HepG2 (cell line): ENCODE measurements at regions not wholly inside any gene's neighbourhood (a gene's known extent, or its start where the extent isn't known, plus 50 kb on each side); places are given as distances from the start of the nearest gene placed in this dataset.

Source experiments
- ATAC-seq: fragments of 200-7000 bp; cut with Tn5 transposase; 3 replicates; pipeline ENCODE4 v1.9.1; 2020; ENCODE audit warnings: mild to moderate bottlenecking, moderate library complexity
- BruUV-seq: library from RNA; stranded (reverse); fragments of 400-500 nt; replicated peaks from 2 replicates; lab custom pipeline; 2021; lab: Mats Ljungman, UMichigan
- CTCF ChIA-PET: fragments of 300-600 bp; formaldehyde crosslinking; extraction: SDS; loops from one replicate; lab custom pipeline; 2021; ENCODE audit warnings: low total read pairs, inconsistent platforms, low intra/inter-chr PET ratio; lab: Yijun Ruan, JAX
- POLR2A ChIA-PET: fragments of 350-600 bp; sonication (Branson Sonifier 250); formaldehyde crosslinking; loops from one replicate; lab custom pipeline; 2020; ENCODE audit warnings: antibody characterized with exemption, inconsistent platforms; lab: Yijun Ruan, JAX
- DNase-seq: peaks from one replicate; pipeline ENCODE4 v3.0.0-alpha.2; 2015; ENCODE audit warnings: low spot score
- FAIRE-seq: peaks from 3 replicates; lab custom pipeline; 2011; peaks lifted over from hg19 to GRCh38; lab: Jason Lieb, UNC
- H2AFZ ChIP-seq: one replicate; pipeline ENCODE4 v1.6.1; 2011; ENCODE audit warnings: low read length, inconsistent platforms
- H3K27ac ChIP-seq: fragments of 300-600 bp; 3 replicates; pipeline ENCODE4 v1.8.0; 2011; ENCODE audit warnings: mixed run types, mild to moderate bottlenecking, mixed read lengths, low read length, inconsistent platforms; ENCODE audit not compliant: insufficient read depth; ENCODE audit errors: extremely low read length
- H3K27me3 ChIP-seq, 2 experiments: fragments of 200-600 bp in 1 of 2; 2 replicates in 1 of 2; 3 replicates in 1 of 2; pipeline versions ENCODE4 v1.6.0 to v1.8.0; 2011; ENCODE audit warnings: low read length in 2 of 2, mild to moderate bottlenecking in 2 of 2, moderate library complexity in 2 of 2, inconsistent platforms in 1 of 2; ENCODE audit not compliant: insufficient read depth in 2 of 2, control insufficient read depth in 1 of 2
- H3K36me3 ChIP-seq, 2 experiments: fragments of 200-600 bp in 1 of 2; replicated peaks in 1 of 2; 2 replicates in 1 of 2; 3 replicates in 1 of 2; pipeline versions ENCODE4 v1.5.1 to v1.8.0; 2011; ENCODE audit warnings: low read length in 2 of 2, inconsistent platforms in 1 of 2; ENCODE audit not compliant: insufficient read depth in 2 of 2, control insufficient read depth in 1 of 2
- H3K4me1 ChIP-seq: 2 replicates; pipeline ENCODE4 v1.5.1; 2012; ENCODE audit warnings: low read length, inconsistent platforms; ENCODE audit not compliant: insufficient read depth
- H3K4me2 ChIP-seq: 2 replicates; pipeline ENCODE4 v1.6.0; 2011; ENCODE audit warnings: low read depth, low read length, inconsistent platforms
- H3K4me3 ChIP-seq, 3 experiments: fragments of 200-600 bp in 1 of 3; sonication (generic), shearing (Covaris generic) in 1 of 3; replicated peaks in 1 of 3; 2 replicates each; pipeline ENCODE4 v1.5.1; 2011 to 2016; ENCODE audit warnings: low read length in 3 of 3, inconsistent platforms in 2 of 3, low read depth in 2 of 3, mild to moderate bottlenecking in 2 of 3, control low read depth in 1 of 3, mixed read lengths in 1 of 3; ENCODE audit not compliant: insufficient read depth in 1 of 3
- H3K79me2 ChIP-seq: one replicate; pipeline ENCODE4 v1.6.1; 2011; ENCODE audit warnings: low read length, inconsistent platforms; ENCODE audit not compliant: insufficient read depth
- H3K9ac ChIP-seq: 2 replicates; pipeline ENCODE4 v1.6.0; 2011; ENCODE audit warnings: mild to moderate bottlenecking, low read depth, low read length, inconsistent platforms; ENCODE audit not compliant: insufficient read depth
- H3K9me3 ChIP-seq: 2 replicates; pipeline ENCODE4 v1.5.1; 2012; ENCODE audit warnings: mild to moderate bottlenecking, low read length
- H4K20me1 ChIP-seq: 2 replicates; pipeline ENCODE4 v1.6.0; 2011; ENCODE audit warnings: inconsistent platforms, mild to moderate bottlenecking, low read length, moderate library complexity; ENCODE audit not compliant: insufficient read depth
- AKAP8 ChIP-seq: sonication (generic); formaldehyde crosslinking; IDR thresholded peaks from 2 replicates; pipeline ENCODE4 v1.5.1; 2020; ENCODE audit warnings: mild to moderate bottlenecking, missing genetic modification reagents
- CTCF ChIP-seq: sonication (generic); formaldehyde crosslinking; IDR thresholded peaks from 2 replicates; pipeline ENCODE4 v1.5.0; 2020; ENCODE audit warnings: mild to moderate bottlenecking, missing genetic modification reagents, moderate library complexity
- ERF ChIP-seq: IDR thresholded peaks from 2 replicates; pipeline ENCODE4 v1.6.1; 2018; ENCODE audit warnings: missing biosample characterization, missing genetic modification reagents
- IRF1 ChIP-seq: sonication (generic); formaldehyde crosslinking; IDR thresholded peaks from 2 replicates; pipeline ENCODE4 v1.4.0; 2020; ENCODE audit warnings: low read depth, mild to moderate bottlenecking, missing genetic modification reagents
- KAT2B ChIP-seq: fragments of 150-350 bp; IDR thresholded peaks from 2 replicates; pipeline ENCODE4 v1.6.1; 2014; ENCODE audit warnings: low read depth, low read length, borderline replicate concordance
- KDM1A ChIP-seq: IDR thresholded peaks from 2 replicates; pipeline ENCODE4 v1.6.1; 2016; ENCODE audit warnings: missing compliant biosample characterization
- ZNF563 ChIP-seq: sonication (generic); formaldehyde crosslinking; IDR thresholded peaks from 2 replicates; pipeline ENCODE4 v1.8.0; 2022; ENCODE audit warnings: mild to moderate bottlenecking, moderate library complexity, missing genetic modification reagents
- WGBS: methylation state at CpG from one replicate; pipeline ENCODE4 v1.1.6; 2017; ENCODE audit warnings: low lambda C conversion rate; 5-methylcytosine and 5-hydroxymethylcytosine counted together
- in situ Hi-C: cut with HindIII; loops from 2 replicates; pipeline ENCODE4 v1.10.0; 2017; ENCODE audit warnings: low pct_unique_long_range_greater_than_20kb; ENCODE audit not compliant: extremely low pct_ligation_motif_present
- intact Hi-C: fragments of 100-400 bp; cut with micrococcal nuclease; formaldehyde crosslinking; loops from one replicate; pipeline ENCODE4 v1.10.0; 2022; ENCODE audit not compliant: unreplicated experiment

- CTCF ChIA-PET: no interaction called here
- no peak overlapping the region for H3K4me2 ChIP-seq
- WGBS: 17% methylated on average over 3 of the region's 3 CpGs
- H3K9me3 ChIP-seq: no peaks in the 10 kb centered on the region
- no peak overlapping the region for H3K4me3 ChIP-seq
- no peak overlapping the region for H3K9ac ChIP-seq
- H4K20me1 ChIP-seq: no peaks in the 10 kb centered on the region
- no peak for ATAC-seq
- intact Hi-C loops (no loop called here), in situ Hi-C loops (no loop called here)
- POLR2A ChIA-PET: no interaction called here
- no peaks in the 10 kb centered on the region for H3K36me3 ChIP-seq
- H3K4me1 ChIP-seq: no peaks in the 10 kb centered on the region
- no peak for TF ChIP-seq IRF1
- no peak for TF ChIP-seq ZNF563 (CRISPR knock-in tag)
- TF ChIP-seq AKAP8 (CRISPR knock-in tag): no peak
- TF ChIP-seq CTCF (CRISPR knock-in tag): no peak
- TF ChIP-seq ERF (CRISPR knock-in tag): no peak
- no peak for TF ChIP-seq KDM1A (CRISPR knock-in tag)
- no peak for TF ChIP-seq KAT2B
- H3K79me2 ChIP-seq: no peaks in the 10 kb centered on the region
- BruUV-seq: no TSS peak
- no peak overlapping the region for H3K27ac ChIP-seq
- peaks cover 3 to 27% of the 10 kb centered on the region in 2 experiments; a peak in 3 of 5 replicates for H3K27me3 ChIP-seq
- FAIRE-seq: no peak
- DNase-seq: no peak
- H2AFZ ChIP-seq: no peak overlapping the region
Observed at GRCh38 chr2:47632754-47633153, 62.0 kb upstream of the KCNK12 start.
